ENCODE measurements at regions not wholly inside any gene's neighbourhood (a gene's known extent, or its start where the extent isn't known, plus 50 kb on each side); places are given as distances from the start of the nearest gene placed in this dataset.
"Not testable (repeated sequence)": the region's sequence is repeated elsewhere in the genome, so short reads cannot be mapped to it uniquely, and the experiment has no call there.

- CTCF ChIA-PET, result interaction anchor here (0.7 to 2.7 kb wide), 5 partner anchors 16 to 164 kb away, joined by 3 to 19 read pairs (median 3); no protein-coding TSS in a partner anchor
Observed at GRCh38 chr4:167989815-167990214, 102.5 kb upstream of the ANXA10 start.

GRCh38 chr4:168008112-168008511, 84.2 kb upstream of the ANXA10 start:
- CTCF ChIA-PET; POLR2A ChIA-PET; H3K4me3 ChIP-seq (ENCODE audit: low read depth, low read length); DNase-seq (ENCODE audit: low read depth, low spot score): not testable (repeated sequence)

More at GRCh38 chr4:167989815-167990214, 102.5 kb upstream of the ANXA10 start:
- POLR2A ChIA-PET, result no interaction called here
- TF ChIP-seq CTCF (IDR thresholded peaks at IDR 0.05; ENCODE audit: insufficient read depth, low read length, missing control alignments), result no peak
- no peak for DNase-seq (ENCODE audit: low read depth, low spot score)
- H3K4me3 ChIP-seq (ENCODE audit: low read depth, low read length), result no peak overlapping the region

- TF ChIP-seq CTCF (IDR thresholded peaks at IDR 0.05; ENCODE audit: insufficient read depth, low read length, missing control alignments), result no peak
- POLR2A ChIA-PET, result no interaction called here
- DNase-seq (ENCODE audit: low read depth, low spot score), result peak; percentile 59
- no peak overlapping the region for H3K4me3 ChIP-seq (ENCODE audit: low read depth, low read length)
- CTCF ChIA-PET, result interaction anchor here (0.5 kb wide), 1 partner anchor 171 kb away, joined by 4 read pairs; no protein-coding TSS in a partner anchor
Observed at GRCh38 chr4:168019019-168019651, 73.2 kb upstream of the ANXA10 start.

- POLR2A ChIA-PET, result no interaction called here
- H3K4me3 ChIP-seq (ENCODE audit: low read depth, low read length), result no peak overlapping the region
- CTCF ChIA-PET, result no interaction called here
- no peak for TF ChIP-seq CTCF (IDR thresholded peaks at IDR 0.05; ENCODE audit: insufficient read depth, low read length, missing control alignments)
- no peak for DNase-seq (ENCODE audit: low read depth, low spot score)
Observed at GRCh38 chr4:168019921-168020320, 72.4 kb upstream of the ANXA10 start.

- TF ChIP-seq CTCF (IDR thresholded peaks at IDR 0.05; ENCODE audit: insufficient read depth, low read length, missing control alignments), result no peak
- no peak overlapping the region for H3K4me3 ChIP-seq (ENCODE audit: low read depth, low read length)
- ChIA-PET CTCF (no interaction called here), POLR2A (no interaction called here)
- no peak for DNase-seq (ENCODE audit: low read depth, low spot score)
Observed at GRCh38 chr4:168021666-168022065, 70.7 kb upstream of the ANXA10 start.

GRCh38 chr4:168028568-168028967, 63.8 kb upstream of the ANXA10 start:
- TF ChIP-seq CTCF (IDR thresholded peaks at IDR 0.05; ENCODE audit: insufficient read depth, low read length, missing control alignments), result no peak
- POLR2A ChIA-PET, result no interaction called here
- H3K4me3 ChIP-seq (ENCODE audit: low read depth, low read length), result no peak overlapping the region
- CTCF ChIA-PET, result no interaction called here
- DNase-seq (ENCODE audit: low read depth, low spot score), result no peak

GRCh38 chr4:168028970-168029597, 63.3 kb upstream of the ANXA10 start:
- ChIA-PET POLR2A (no interaction called here), CTCF (no interaction called here)

More at GRCh38 chr4:168028970-168029597, 63.3 kb upstream of the ANXA10 start:
- DNase-seq (ENCODE audit: low read depth, low spot score), result no peak
- no peak for TF ChIP-seq CTCF (IDR thresholded peaks at IDR 0.05; ENCODE audit: insufficient read depth, low read length, missing control alignments)
- H3K4me3 ChIP-seq (ENCODE audit: low read depth, low read length), result no peak overlapping the region

All from AG04449 (cell line).